Superior temporal gyrus (tissue), 1 donor: ENCODE measurements at regions not wholly inside any gene's neighbourhood (a gene's known extent, or its start where the extent isn't known, plus 50 kb on each side); places are given as distances from the start of the nearest gene placed in this dataset.

Source experiments
- DNase-seq: peaks from one replicate; pipeline ENCODE4 v3.0.0-alpha.2; 2016; ENCODE audit errors: extremely low spot score

- DNase-seq, result no peak
These were observed 93.2 kb downstream of the FOXF2 start for GRCh38 chr6:1482381-1483166.

GRCh38 chr6:1485678-1486077, 96.3 kb downstream of the FOXF2 start:
- no peak for DNase-seq

GRCh38 chr6:1486387-1486786, 97.0 kb downstream of the FOXF2 start:
- DNase-seq, result no peak

- DNase-seq, result no peak
These were observed 97.9 kb downstream of the FOXF2 start for GRCh38 chr6:1487239-1487638.

- DNase-seq, result no peak
These were observed 101.6 kb downstream of the FOXF2 start for GRCh38 chr6:1491025-1491424.

GRCh38 chr6:1491591-1492319, 102.4 kb downstream of the FOXF2 start:
- DNase-seq, result no peak

- DNase-seq, result no peak
These were observed 105.3 kb downstream of the FOXF2 start for GRCh38 chr6:1494671-1495070.

- no peak for DNase-seq
These were observed 106.0 kb downstream of the FOXF2 start for GRCh38 chr6:1495344-1495743.

GRCh38 chr6:1496092-1496491, 106.7 kb downstream of the FOXF2 start:
- no peak for DNase-seq

GRCh38 chr6:1496836-1497760, 107.7 kb downstream of the FOXF2 start:
- DNase-seq, result no peak

GRCh38 chr6:1497761-1498105, 108.4 kb downstream of the FOXF2 start:
- DNase-seq, result no peak

GRCh38 chr6:1498491-1499113, 109.2 kb downstream of the FOXF2 start:
- DNase-seq, result no peak

- DNase-seq, result no peak
These were observed 109.9 kb upstream of the FOXC1 start for GRCh38 chr6:1499777-1500176.

GRCh38 chr6:1500913-1501312, 108.8 kb upstream of the FOXC1 start:
- no peak for DNase-seq

GRCh38 chr6:1502041-1502440, 107.7 kb upstream of the FOXC1 start:
- DNase-seq, result no peak

GRCh38 chr6:1503811-1504210, 105.9 kb upstream of the FOXC1 start:
- no peak for DNase-seq

GRCh38 chr6:1504465-1504864, 105.2 kb upstream of the FOXC1 start:
- DNase-seq, result no peak

- no peak for DNase-seq
These were observed 102.5 kb upstream of the FOXC1 start for GRCh38 chr6:1507251-1507650.

- DNase-seq, result no peak
These were observed 100.5 kb upstream of the FOXC1 start for GRCh38 chr6:1509241-1509640.

- no peak for DNase-seq
These were observed 99.5 kb upstream of the FOXC1 start for GRCh38 chr6:1510239-1510638.

GRCh38 chr6:1513215-1513780, 96.4 kb upstream of the FOXC1 start:
- no peak for DNase-seq

GRCh38 chr6:1514078-1514477, 95.6 kb upstream of the FOXC1 start:
- DNase-seq, result no peak
